Activated T-cell treated with anti-CD3 and anti-CD28 coated beads for 1 hour (primary cell): ENCODE measurements at regions not wholly inside any gene's neighbourhood (a gene's known extent, or its start where the extent isn't known, plus 50 kb on each side); places are given as distances from the start of the nearest gene placed in this dataset.
"Not testable (repeated sequence)": the region's sequence is repeated elsewhere in the genome, so short reads cannot be mapped to it uniquely, and the experiment has no call there.

Source experiments
- DNase-seq: peaks from one replicate; pipeline ENCODE4 v3.0.0-alpha.2; 2020; ENCODE audit warnings: low read depth

DNA sequence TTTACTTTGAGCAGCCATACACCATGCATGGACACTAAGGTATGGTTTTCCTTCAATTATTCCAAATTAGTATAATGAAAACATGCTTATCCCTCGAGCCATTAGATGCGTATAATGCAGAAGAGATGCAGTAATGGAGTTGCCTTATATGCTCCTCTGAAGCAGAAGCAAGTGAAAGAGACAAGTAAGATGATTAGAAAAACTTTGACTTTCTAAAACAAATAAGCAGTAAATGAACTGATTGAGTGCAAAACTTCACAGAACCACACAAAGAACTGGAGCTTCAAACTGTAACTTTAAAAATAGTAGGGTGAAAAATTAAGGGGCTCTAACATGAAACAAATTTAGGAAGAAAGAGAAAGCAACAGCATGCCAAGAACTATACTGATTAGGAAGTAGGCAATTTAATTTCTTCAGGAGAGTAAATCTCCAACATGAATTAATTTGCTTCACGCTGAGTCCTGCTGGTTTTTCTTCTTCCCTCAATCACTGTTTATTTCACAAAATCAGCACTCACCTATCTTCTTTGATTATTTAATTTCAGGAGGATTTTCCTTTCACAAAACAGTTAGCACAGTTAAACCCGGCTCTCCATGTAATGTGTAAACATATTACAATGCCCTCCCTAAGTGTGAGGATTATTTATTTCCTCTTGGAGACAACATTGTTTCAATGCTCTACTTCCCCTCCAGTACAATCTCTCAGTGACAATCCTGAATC, 90.3 kb upstream of the PAM start:
- DNase-seq = no peak

DNA sequence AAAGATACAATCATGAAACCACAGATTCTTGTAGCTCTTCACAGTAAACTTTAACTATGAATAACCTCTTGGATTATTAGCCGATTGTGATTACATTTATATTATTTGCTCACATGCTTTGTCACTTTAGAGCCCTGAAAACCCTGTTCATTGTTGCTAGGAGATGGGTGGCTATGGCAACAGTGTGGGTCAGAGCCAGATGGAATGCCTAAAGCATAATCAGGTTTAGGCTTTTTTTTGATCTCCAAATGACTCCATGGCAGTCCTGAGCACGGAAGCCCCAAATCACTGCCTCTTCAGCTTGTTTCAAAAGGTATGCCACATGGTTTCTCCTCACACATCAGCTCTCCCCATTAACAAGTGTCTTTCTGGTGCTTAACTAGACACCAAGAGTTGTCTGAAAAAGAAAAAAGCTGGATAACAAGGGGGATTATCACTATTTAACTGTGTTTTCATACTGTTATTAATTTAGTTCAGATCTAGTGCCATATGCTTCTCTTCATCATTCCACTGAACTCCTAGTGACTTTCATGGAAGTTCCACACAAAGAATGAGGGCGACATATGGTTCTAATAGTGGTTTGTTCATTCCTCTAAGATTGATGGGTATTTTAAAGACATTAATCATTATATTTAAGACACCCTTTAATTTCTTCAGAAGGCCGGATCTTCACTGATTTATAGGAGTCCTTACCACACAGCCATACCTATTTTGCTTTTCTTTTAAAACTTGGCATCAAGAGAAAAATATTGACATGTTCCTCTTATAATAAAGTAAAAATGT, 88.8 kb upstream of the PAM start:
- DNase-seq = no peak

DNA sequence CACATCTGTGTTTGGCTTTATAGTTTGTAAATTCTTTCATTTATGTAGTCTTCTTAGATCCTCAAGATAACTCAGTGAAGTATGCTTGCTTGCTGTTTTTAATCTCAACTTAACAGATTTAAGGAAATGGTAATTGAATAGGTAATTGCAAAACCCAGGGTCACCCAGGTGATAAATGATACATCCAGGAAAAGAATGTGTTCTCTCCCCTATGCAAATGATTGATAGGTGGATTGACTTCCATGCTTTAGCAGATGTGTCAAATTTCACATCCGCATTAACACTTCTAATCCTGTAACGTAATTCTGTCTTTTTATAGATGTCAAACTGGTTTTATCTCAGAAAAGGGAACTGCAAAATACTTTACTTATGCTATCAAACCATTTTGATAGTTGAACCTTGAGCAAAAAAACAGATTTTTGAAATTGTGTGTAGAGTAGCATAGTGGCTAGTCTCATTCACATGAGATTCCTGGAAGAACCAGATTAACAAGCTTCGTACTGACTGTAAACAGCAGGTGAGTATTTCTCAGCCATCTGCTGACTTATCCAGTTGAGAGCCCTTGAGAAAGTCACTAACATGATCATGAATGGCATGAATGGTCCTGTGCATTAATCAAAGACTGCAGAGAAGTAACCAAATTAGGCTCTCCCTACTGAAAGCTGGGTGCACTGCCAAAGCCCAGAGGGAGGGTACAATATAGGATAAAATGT, 86.7 kb upstream of the PAM start:
- no peak for DNase-seq

DNA sequence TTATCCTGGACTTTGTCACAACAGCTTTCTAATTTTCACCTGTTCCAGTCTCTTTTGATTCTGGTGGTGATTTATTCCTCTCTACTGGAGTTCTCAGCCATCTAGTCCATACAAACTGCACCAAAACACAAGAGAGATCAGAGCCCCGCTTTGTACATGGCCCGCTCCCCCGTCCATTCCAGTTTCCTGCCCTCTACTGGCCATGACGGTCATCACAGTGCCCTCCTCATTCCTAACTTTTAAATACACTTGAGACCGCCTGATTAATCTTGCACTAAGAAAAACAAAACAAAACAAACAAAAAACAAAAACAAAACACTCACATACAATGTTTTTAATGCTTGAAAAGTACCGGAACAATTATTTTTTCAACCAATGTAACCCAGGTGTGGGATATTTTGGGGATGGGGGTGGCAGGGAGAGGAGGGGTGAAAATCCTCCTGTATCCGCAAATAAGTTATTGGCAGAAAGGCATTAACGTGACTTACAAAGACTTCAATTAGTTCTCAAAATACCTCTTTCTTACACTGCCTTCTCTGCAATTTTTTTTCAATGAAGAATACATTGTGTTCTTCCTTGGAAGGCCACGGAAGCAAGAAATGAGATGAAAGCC, 84.8 kb upstream of the PAM start:
- no peak for DNase-seq

DNA sequence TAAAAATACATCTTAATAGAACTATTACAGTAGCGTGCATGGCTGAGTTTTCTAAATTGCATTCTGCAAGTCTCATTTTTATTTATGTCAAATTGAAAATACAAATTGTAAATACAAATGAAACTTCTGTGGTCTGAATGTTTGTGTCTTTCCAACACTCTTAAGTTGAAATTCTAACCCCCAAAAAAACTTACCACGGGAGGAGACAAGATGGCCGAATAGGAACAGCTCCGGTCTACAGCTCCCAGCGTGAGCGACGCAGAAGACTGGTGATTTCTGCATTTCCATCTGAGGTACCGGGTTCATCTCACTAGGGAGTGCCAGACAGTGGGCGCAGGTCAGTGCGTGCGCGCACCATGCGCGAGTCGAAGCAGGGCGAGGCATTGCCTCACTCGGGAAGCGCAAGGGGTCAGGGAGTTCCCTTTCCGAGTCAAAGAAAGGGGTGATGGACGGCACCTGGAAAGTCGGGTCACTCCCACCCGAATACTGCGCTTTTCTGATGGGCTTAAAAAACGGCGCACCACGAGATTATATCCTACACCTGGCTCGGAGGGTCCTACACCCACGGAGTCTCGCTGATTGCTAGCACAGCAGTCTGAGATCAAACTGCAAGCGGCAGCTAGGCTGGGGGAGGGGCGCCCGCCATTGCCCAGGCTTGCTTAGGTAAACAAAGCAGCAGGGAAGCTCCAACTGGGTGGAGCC, 83.9 kb upstream of the PAM start:
- not testable (repeated sequence) for DNase-seq

DNA sequence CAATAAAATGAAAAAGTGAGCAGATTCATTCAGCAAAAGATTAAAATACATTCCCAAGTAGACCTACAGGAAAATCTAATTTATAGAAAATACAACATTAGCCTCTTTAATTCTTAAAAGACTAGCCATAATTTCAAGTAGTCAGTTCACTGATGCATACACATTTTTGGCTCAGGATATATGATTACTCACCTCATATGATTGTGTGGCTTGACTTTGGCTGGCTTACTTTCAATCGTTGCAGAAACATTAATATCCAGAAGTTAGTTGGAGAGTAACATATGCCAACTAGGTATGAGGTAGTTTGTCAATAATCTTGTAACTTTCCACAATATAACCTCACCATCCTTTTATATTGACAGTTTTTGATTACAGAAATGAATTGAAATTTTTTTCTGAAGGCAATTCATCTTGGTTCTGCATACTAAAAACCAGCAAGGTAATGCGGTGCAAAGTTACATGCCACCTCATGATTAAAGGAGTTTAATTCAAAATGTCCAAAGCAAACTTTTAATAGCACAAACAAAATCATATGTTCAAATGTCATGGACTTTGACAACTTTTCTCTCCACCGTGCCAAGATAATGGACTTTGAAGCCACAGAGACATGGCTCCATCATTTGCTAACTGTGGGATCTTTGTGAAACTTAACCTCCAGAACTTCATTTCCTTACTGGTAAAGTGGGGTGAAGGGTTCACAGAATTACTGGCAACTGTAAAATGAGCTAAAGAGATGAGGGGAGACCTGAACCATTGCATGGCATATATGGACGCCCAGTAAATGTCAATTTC, 76.6 kb upstream of the PAM start:
- no peak for DNase-seq

DNA sequence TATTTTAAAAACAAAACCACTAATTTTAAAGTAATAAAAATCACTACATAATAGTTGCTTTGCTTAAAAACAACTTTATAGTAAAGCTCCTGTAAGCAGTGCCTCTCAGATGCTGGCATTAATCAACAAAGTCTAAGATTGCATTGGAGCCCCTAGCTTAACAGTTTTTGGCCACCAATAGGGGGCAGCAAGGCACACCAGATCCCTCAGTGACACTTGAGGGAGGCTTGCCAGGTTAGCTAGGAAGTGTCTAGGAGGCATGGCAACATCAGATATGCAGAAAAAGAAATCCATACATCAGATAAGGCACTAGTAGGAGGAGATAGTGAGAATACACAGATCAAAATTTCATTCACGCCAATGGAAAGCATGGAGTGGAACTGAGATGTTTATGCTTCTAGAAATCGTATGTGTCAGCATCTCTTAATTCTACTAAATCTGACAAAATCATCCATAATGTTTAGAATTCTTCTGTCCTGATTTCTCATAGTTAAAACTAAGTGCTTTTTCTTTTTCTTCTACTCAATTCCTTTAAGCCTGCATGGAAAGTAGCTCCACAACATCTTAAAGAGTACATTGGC, 73.6 kb upstream of the PAM start:
- peak; percentile 25 for DNase-seq

DNA sequence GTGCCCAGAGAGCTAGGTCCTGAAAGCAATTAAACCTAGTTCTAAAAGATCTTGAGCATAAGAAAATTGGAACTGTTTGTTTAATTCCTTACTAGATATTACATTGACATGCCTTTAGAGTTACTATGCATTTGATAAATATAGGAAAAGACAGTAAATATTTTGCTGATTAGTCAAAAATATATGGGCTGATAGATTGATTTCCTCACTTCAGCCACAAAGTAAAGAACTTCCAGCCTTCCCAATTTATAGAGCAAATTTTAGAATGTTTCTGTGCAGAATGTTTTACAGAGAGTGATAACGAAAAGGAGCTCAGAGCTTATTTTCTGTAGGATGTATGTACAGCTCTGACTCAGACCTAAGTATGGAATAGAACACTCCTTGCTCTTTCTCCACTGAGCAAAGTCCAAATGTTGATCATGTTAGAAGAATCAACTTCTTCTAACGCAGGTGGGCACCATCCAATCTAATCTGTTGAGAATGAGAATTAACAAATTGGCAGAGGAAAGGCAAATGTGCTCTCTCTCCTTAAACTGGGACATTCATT, 72.9 kb upstream of the PAM start:
- DNase-seq = no peak

DNA sequence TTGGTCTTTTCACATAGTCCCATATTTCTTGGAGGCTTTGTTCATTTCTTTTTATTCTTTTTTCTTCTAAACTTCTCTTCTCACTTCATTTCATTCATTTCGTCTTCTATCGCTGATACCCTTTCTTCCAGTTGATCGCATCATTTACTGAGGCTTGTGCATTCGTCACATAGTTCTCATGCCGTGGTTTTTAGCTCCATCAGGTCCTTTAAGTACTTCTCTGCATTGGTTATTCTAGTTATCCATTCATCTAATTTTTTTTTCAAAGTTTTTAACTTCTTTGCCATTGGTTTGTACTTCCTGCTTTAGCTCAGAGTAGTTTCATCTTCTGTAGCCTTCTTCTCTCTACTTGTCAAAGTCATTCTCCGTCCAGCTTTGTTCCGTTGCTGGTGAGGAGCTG, 67.0 kb upstream of the PAM start:
- DNase-seq = not testable (repeated sequence)

DNA sequence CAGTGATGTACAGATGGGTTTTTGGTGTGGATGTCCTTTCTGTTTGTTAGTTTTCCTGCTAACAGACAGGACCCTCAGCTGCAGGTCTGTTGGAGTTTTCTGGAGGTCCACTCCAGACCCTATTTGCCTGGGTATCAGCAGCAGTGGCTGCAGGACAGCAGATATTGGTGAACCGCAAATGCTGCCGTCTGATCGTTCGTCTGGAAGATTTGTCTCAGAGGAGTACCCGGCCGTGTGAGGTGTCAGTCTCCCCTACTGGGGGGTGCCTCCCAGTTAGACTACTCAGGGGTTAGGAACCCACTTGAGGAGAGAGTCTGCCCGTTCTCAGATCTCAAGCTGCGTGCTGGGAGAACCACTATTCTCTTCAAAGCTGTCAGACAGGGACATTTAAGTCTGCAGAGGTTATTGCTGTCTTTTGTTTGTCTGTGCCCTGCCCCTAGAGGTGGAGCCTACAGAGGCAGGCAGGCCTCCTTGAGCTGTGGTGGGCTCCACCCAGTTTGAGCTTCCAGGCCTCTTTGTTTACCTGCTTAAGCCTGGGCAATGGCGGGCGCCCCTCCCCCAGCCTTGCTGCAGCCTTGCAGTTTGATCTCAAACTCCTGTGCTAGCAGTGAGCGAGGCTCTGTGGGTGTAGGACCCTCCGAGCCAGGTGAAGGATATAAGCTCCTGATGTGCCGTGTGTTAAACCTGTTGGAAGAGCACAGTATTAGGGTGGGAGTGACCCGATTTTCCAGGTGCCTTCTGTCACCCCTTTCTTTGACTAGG, 66.3 kb upstream of the PAM start:
- not testable (repeated sequence) for DNase-seq

DNA sequence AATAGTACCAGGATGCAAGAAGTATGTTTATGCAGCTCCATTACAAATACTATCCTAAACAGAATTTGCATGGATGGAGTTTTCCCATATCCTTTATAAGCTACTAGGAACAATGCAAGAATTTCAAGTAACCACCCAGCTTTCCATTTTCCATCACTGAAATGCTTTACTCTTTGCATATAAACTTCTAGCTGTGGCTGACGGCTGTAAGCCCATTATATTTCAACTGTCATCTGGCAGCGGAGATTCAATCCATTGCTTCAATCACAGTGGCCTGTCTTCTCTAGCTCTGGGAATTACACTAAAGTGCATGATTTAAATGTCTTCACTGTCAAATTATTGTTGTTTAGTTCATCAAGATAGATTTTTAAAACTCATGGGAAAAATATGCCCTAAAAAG, 64.2 kb upstream of the PAM start:
- no peak for DNase-seq

DNA sequence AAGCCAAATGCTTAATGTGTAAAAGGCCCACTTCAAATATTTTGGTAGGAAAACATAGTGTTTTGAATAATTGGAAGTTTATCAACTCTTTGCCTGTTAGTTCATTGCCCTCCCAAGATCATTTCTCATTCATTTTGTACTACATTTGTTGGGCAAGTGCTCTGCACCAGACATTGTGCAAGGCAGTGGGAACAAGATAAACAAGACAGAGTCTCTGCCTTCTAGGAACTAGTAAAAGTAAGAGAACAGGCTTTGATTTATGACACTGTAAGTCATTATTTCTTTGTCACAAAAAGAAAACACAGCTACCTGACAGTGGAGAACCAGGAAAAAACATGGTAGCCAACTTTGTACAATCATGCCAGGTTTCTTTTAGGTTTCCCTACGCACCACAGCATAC, 63.7 kb upstream of the PAM start:
- DNase-seq = no peak

DNA sequence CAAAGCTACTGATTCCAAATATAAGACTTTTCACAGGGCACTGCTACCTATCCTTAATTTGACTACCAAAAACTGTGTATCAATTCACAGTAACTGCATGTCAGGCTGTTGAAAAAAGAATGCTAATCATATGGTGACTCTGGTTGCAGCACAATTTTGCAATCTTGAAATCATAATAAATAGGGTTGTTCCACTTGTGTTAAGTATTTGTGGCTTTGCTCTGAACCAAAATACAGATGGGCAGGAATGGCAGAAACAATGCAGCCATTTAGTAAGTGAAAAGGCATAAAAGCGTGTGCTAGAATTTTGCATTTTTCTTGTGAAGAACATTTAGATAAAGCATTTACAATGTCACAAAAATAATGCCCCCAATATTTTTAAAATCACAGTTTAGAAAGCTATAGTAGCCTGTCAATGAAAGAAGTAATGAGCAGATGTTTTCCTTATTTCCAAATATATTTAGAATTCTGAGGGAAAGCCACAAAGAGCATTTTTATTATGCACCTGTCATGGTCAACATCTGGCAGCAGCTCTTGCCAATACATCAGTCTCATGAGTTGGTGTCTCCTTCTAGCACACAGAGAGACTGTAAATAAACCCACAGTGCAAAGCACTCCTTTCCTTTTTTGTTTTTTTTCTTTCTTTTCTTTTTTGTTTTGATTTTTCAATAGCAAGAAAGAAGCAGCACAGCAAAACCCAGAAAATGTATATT, 54.8 kb upstream of the PAM start:
- no peak for DNase-seq

DNA sequence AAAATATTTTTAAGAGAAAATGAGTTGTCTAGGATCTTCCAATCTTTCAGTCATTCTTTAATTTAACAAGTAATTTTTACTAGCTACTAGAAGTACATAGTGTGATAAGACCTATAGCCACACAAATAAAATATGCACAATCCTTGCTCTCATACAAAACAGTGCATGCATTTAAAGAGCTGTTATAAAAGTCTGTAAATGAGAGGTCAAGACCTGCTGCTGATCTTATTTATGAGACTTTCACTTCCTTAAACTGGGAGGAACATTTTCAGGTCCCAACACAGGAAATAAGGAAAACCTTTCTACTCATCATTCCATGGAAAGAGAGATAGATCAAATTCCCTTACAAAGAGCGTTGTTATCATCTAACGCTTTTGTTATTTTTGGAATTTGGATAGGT, 54.2 kb upstream of the PAM start:
- no peak for DNase-seq

DNA sequence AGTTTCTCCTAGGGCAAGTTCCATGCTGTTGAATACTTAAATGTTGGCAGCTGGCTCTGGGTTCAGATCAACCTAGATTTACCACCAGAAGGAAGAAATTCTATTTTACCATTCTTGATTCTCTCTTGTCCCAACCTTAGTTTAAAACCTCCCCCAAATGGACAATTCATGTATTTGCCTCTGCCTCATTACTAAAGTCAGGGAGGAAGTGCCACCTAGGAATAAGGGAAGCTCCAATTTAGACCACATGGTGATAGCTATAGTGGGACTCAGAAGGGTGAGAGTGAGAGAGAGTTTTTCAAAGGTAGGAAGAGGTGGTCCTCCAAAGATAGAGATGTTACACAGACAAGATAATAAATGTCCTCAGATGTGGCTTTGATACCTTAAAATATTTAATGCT, 53.4 kb upstream of the PAM start:
- no peak for DNase-seq
